ENCODE measurements at regions not wholly inside any gene's neighbourhood (a gene's known extent, or its start where the extent isn't known, plus 50 kb on each side); places are given as distances from the start of the nearest gene placed in this dataset.

DNA sequence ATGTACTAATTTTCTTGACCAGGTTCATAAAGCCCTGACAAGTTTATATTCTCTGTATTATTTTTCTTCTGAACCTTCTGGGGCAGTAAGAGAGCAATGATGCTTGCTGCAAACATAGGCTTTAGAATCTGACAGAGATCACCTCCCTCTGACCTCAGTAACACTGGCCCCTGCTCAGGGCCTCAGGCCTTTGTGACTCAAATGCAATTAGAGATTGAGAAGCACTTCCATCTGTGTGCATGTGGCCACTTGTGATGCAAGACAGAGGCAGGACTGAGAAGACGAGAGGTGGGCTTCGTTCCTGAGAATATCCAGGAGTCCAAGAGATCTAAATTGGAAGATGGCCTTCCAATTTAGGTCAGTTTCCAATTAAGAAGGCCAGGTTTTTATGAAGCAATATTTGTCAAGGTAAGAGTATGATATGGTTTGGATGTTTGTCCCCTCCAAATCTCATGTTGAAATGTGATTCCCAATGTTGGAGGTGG, 82.8 kb upstream of the VEGFC start:
- Histone ChIP-seq H2AFZ (no peak overlapping the region), H3K27ac (no peak overlapping the region), H3K4me2 (no peak overlapping the region), H3K9me2 (replicated peaks; ENCODE audit: insufficient read depth) (no peaks in the 10 kb centered on the region), H3K4me3 (no peak overlapping the region), H3K9me3 (ENCODE audit: low read depth) (no peaks in the 10 kb centered on the region), H3K4me1 (ENCODE audit: insufficient read depth) (no peaks in the 10 kb centered on the region), H3K27me3 (no peaks in the 10 kb centered on the region), H3K36me3 (replicated peaks; ENCODE audit: insufficient read depth, low read depth) (no peaks in the 10 kb centered on the region), H4K20me1 (ENCODE audit: insufficient read depth, poor library complexity, severe bottlenecking) (no peaks in the 10 kb centered on the region), H3K79me2 (no peaks in the 10 kb centered on the region)
- no peak for DNase-seq (ENCODE audit: low spot score)
- WGBS (ENCODE audit: low lambda C conversion rate, missing lambda C conversion rate): 59% methylated on average over 2 of the region's 2 CpGs
- TF ChIP-seq EZH2phosphoT487 (IDR thresholded peaks at IDR 0.05; ENCODE audit: low read depth, severe bottlenecking, unreplicated experiment): no peak
- no peak for TF ChIP-seq EZH2 (IDR thresholded peaks at IDR 0.05; ENCODE audit: borderline replicate concordance)
- TF ChIP-seq, protein P1, sequence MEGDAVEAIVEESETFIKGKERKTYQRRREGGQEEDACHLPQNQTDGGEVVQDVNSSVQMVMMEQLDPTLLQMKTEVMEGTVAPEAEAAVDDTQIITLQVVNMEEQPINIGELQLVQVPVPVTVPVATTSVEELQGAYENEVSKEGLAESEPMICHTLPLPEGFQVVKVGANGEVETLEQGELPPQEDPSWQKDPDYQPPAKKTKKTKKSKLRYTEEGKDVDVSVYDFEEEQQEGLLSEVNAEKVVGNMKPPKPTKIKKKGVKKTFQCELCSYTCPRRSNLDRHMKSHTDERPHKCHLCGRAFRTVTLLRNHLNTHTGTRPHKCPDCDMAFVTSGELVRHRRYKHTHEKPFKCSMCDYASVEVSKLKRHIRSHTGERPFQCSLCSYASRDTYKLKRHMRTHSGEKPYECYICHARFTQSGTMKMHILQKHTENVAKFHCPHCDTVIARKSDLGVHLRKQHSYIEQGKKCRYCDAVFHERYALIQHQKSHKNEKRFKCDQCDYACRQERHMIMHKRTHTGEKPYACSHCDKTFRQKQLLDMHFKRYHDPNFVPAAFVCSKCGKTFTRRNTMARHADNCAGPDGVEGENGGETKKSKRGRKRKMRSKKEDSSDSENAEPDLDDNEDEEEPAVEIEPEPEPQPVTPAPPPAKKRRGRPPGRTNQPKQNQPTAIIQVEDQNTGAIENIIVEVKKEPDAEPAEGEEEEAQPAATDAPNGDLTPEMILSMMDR (IDR thresholded peaks at IDR 0.05; ENCODE audit: poor library complexity): no peak

DNA sequence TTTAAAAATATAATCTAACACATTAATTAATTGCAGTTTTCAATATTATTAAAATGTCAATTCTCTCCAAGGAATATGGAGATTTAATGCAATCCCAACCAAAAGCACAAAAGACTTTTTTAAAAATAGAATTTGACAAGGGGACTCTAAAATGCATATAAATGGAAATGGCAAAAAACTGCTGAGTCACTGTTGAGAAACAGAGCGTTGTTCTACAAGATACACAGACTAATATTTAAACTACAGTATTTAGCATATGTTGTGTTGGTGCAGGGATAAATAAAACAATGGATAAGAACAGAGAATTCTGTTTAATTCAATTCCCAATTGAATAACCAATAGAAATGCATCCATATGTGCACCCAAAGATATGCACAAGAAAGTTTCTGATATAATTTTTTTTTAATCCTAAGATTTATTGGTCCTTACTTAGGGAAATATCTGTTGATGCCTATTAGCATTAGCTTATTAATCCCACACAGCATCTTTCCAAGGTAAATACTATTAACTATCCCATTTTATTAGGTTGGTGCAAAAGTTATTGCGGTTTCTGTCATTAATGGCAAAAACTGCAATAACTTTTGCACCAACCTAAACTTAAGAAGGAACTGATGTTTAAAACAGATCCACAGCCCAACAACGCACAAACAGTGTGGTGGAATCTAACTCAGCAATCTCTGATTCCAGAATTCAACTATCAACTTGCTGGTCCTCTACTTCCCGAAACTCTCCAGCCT, 86.8 kb upstream of the VEGFC start:
- Histone ChIP-seq H3K9me3 (ENCODE audit: low read depth) (no peaks in the 10 kb centered on the region), H3K9me2 (replicated peaks; ENCODE audit: insufficient read depth) (no peaks in the 10 kb centered on the region), H4K20me1 (ENCODE audit: insufficient read depth, poor library complexity, severe bottlenecking) (no peaks in the 10 kb centered on the region), H3K4me3 (no peak overlapping the region), H3K36me3 (replicated peaks; ENCODE audit: insufficient read depth, low read depth) (no peaks in the 10 kb centered on the region), H3K4me2 (no peak overlapping the region), H3K79me2 (no peaks in the 10 kb centered on the region), H3K27ac (no peak overlapping the region), H3K4me1 (ENCODE audit: insufficient read depth) (no peaks in the 10 kb centered on the region), H3K27me3 (no peaks in the 10 kb centered on the region), H2AFZ (no peak overlapping the region)
- no peak for TF ChIP-seq EZH2 (IDR thresholded peaks at IDR 0.05; ENCODE audit: borderline replicate concordance)
- no peak for TF ChIP-seq EZH2phosphoT487 (IDR thresholded peaks at IDR 0.05; ENCODE audit: low read depth, severe bottlenecking, unreplicated experiment)
- TF ChIP-seq, protein P1 (IDR thresholded peaks at IDR 0.05; ENCODE audit: poor library complexity): no peak
- WGBS (ENCODE audit: low lambda C conversion rate, missing lambda C conversion rate): 85% methylated on average over 4 of the region's 4 CpGs
- no peak for DNase-seq (ENCODE audit: low spot score)

GRCh38 chr4:176882206-176882605, 89.5 kb upstream of the VEGFC start:
- TF ChIP-seq, protein P1 (IDR thresholded peaks at IDR 0.05; ENCODE audit: poor library complexity): no peak
- TF ChIP-seq EZH2 (IDR thresholded peaks at IDR 0.05; ENCODE audit: borderline replicate concordance): no peak
- no peak for TF ChIP-seq EZH2phosphoT487 (IDR thresholded peaks at IDR 0.05; ENCODE audit: low read depth, severe bottlenecking, unreplicated experiment)
- H3K27me3 ChIP-seq: peaks cover 7% of the 10 kb centered on the region
- H4K20me1 ChIP-seq (ENCODE audit: insufficient read depth, poor library complexity, severe bottlenecking): no peaks in the 10 kb centered on the region
- H3K9me2 ChIP-seq (replicated peaks; ENCODE audit: insufficient read depth): no peaks in the 10 kb centered on the region
- no peaks in the 10 kb centered on the region for H3K9me3 ChIP-seq (ENCODE audit: low read depth)
- 75% methylated on average over 2 of the region's 2 CpGs for WGBS (ENCODE audit: low lambda C conversion rate, missing lambda C conversion rate)
- no peak overlapping the region for H2AFZ ChIP-seq
- H3K27ac ChIP-seq: no peak overlapping the region
- no peaks in the 10 kb centered on the region for H3K4me1 ChIP-seq (ENCODE audit: insufficient read depth)
- no peaks in the 10 kb centered on the region for H3K36me3 ChIP-seq (replicated peaks; ENCODE audit: insufficient read depth, low read depth)
- no peak overlapping the region for H3K4me3 ChIP-seq
- no peak overlapping the region for H3K4me2 ChIP-seq
- no peaks in the 10 kb centered on the region for H3K79me2 ChIP-seq
- no peak for DNase-seq (ENCODE audit: low spot score)

Data from hepatocyte (in vitro differentiated cells).